Calu3 (cell line): ENCODE measurements at regions not wholly inside any gene's neighbourhood (a gene's known extent, or its start where the extent isn't known, plus 50 kb on each side); places are given as distances from the start of the nearest gene placed in this dataset.

Experiments used
- BruUV-seq: library from RNA; stranded (reverse); fragments of 400-500 nt; replicated peaks from 2 replicates; lab custom pipeline; 2021; lab: Mats Ljungman, UMichigan
- CTCF ChIA-PET: fragments of 300-600 bp; sonication (Branson Sonifier 250); formaldehyde crosslinking; loops from one replicate; lab custom pipeline; 2022; ENCODE audit warnings: antibody characterized with exemption; lab: Charles Lee
- DNase-seq: peaks from one replicate; pipeline ENCODE4 v3.0.0; 2022
- H3K27ac Mint-ChIP-seq: one replicate; pipeline ENCODE4 v1.8.0; 2022; ENCODE audit warnings: mixed read lengths; ENCODE audit not compliant: unreplicated experiment
- H3K27me3 Mint-ChIP-seq: one replicate; pipeline ENCODE4 v1.8.0; 2022; ENCODE audit warnings: mixed read lengths; ENCODE audit not compliant: unreplicated experiment
- H3K36me3 Mint-ChIP-seq: one replicate; pipeline ENCODE4 v1.8.0; 2022; ENCODE audit warnings: mild to moderate bottlenecking, moderate library complexity, mixed read lengths; ENCODE audit not compliant: insufficient read depth, unreplicated experiment
- H3K4me1 Mint-ChIP-seq: one replicate; pipeline ENCODE4 v1.8.0; 2022; ENCODE audit warnings: mild to moderate bottlenecking, low read depth, mixed read lengths; ENCODE audit not compliant: unreplicated experiment
- H3K4me3 Mint-ChIP-seq: one replicate; pipeline ENCODE4 v1.8.0; 2022; ENCODE audit warnings: mild to moderate bottlenecking, low read depth, moderate library complexity, mixed read lengths; ENCODE audit not compliant: unreplicated experiment
- H3K9me3 Mint-ChIP-seq: one replicate; pipeline ENCODE4 v1.8.0; 2022; ENCODE audit warnings: low read depth, mixed read lengths; ENCODE audit not compliant: unreplicated experiment
- intact Hi-C: fragments of 100-400 bp; cut with micrococcal nuclease; formaldehyde crosslinking; loops from one replicate; pipeline ENCODE4 v1.10.0; 2022; ENCODE audit not compliant: unreplicated experiment
- TF ChIP-seq, protein P1 (sequence below): fragments of 200-600 bp; IDR thresholded peaks from one replicate; pipeline ENCODE4 v1.8.0; 2022; ENCODE audit warnings: antibody characterized with exemption; ENCODE audit not compliant: unreplicated experiment

DNA sequence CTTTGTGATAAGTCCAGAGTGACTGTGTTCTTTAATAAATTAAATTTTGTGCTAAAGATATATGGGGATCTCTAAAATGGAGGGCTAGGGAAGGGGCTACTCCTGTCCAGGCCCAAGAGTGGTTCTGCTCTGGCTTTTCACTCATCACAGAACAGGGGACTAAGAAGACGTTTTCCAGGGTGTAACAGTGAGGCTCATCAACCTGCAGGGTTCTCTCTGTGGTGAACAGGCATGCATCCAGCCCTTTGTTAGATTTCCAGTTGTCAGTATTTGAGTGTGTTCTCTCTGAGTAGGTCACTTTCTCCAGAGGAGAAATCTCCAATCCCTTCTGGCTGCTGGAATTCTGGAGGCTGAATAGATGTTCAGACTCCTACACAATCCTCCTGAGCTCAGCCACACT, 408.9 kb downstream of the PLCL1 start:
- CTCF ChIA-PET = no interaction called here
- no peaks in the 10 kb centered on the region for H3K36me3 Mint-ChIP-seq
- DNase-seq = no peak
- H3K27ac Mint-ChIP-seq = no peak overlapping the region
- H3K27me3 Mint-ChIP-seq = no peaks in the 10 kb centered on the region
- H3K4me1 Mint-ChIP-seq = no peaks in the 10 kb centered on the region
- no peak overlapping the region for H3K4me3 Mint-ChIP-seq
- H3K9me3 Mint-ChIP-seq = no peaks in the 10 kb centered on the region
- intact Hi-C loops = no loop called here
- no TSS peak for BruUV-seq
- TF ChIP-seq, protein P1, sequence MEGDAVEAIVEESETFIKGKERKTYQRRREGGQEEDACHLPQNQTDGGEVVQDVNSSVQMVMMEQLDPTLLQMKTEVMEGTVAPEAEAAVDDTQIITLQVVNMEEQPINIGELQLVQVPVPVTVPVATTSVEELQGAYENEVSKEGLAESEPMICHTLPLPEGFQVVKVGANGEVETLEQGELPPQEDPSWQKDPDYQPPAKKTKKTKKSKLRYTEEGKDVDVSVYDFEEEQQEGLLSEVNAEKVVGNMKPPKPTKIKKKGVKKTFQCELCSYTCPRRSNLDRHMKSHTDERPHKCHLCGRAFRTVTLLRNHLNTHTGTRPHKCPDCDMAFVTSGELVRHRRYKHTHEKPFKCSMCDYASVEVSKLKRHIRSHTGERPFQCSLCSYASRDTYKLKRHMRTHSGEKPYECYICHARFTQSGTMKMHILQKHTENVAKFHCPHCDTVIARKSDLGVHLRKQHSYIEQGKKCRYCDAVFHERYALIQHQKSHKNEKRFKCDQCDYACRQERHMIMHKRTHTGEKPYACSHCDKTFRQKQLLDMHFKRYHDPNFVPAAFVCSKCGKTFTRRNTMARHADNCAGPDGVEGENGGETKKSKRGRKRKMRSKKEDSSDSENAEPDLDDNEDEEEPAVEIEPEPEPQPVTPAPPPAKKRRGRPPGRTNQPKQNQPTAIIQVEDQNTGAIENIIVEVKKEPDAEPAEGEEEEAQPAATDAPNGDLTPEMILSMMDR = no peak

DNA sequence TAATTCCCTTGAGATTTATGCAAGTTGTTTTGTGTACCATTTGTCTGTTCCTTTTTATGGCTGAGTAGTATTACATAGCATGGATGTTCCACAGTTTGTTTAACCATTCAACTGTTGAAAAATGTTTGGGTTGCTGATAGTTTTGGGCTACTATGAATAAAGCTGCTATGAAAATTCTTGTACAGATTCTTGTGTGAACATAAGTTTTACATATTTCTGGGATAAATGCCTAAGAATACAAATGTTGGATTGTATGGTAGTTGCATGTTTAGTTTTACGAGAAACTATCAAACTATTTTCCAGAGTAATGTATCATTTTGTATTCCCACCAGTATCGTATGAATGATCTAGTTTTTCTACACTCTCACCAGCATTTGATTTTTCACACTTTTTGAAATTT, 407.3 kb downstream of the PLCL1 start:
- CTCF ChIA-PET = no interaction called here
- no peaks in the 10 kb centered on the region for H3K27me3 Mint-ChIP-seq
- H3K9me3 Mint-ChIP-seq = no peaks in the 10 kb centered on the region
- TF ChIP-seq, protein P1 = no peak
- no peak for DNase-seq
- intact Hi-C loops = no loop called here
- H3K4me1 Mint-ChIP-seq = no peaks in the 10 kb centered on the region
- no peak overlapping the region for H3K27ac Mint-ChIP-seq
- BruUV-seq = no TSS peak
- no peak overlapping the region for H3K4me3 Mint-ChIP-seq
- no peaks in the 10 kb centered on the region for H3K36me3 Mint-ChIP-seq

DNA sequence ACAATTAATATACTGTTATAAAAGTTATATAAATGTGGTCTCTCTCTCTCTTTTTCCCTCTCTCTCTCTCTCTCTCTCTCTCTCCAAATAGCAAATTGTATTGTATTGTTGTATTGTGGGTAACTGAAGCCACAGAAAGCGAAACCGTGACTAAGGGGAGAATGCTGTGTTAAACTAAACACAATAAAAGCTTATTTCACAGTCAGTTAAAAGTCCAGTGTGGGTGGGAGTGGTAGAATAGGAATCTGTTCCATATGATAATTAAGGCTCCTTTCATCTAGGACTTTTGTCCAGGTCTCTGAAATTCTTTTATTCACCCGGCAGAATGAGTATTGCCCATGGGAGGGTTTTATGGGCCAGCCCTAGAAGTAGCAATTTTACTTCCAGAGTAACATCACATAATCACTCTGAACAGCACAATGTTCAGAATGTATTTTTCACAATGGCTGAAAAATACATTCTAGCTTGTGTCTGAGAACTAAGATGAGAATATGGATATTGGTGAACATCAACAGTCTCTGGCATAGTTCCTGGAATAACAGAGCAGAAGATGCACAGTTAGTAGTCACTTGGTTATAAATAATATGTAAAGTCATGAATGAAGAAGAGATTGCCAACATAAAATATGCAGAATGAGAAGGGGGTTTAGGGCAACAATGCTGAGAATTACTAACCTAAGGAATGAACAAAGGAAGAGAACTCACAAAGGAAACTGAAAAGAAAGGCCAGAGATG, 399.1 kb downstream of the PLCL1 start:
- H3K36me3 Mint-ChIP-seq = no peaks in the 10 kb centered on the region
- H3K4me1 Mint-ChIP-seq = no peaks in the 10 kb centered on the region
- intact Hi-C loops = no loop called here
- no peak for DNase-seq
- no peaks in the 10 kb centered on the region for H3K27me3 Mint-ChIP-seq
- no peak overlapping the region for H3K27ac Mint-ChIP-seq
- CTCF ChIA-PET = no interaction called here
- BruUV-seq = no TSS peak
- H3K9me3 Mint-ChIP-seq = peaks cover 2% of the 10 kb centered on the region
- TF ChIP-seq, protein P1 = no peak
- H3K4me3 Mint-ChIP-seq = no peak overlapping the region
